ENCODE measurements at regions not wholly inside any gene's neighbourhood (a gene's known extent, or its start where the extent isn't known, plus 50 kb on each side); places are given as distances from the start of the nearest gene placed in this dataset.
A peak's percentile ranks its signal among the peaks of the same experiment; 100 is the strongest.

DNA sequence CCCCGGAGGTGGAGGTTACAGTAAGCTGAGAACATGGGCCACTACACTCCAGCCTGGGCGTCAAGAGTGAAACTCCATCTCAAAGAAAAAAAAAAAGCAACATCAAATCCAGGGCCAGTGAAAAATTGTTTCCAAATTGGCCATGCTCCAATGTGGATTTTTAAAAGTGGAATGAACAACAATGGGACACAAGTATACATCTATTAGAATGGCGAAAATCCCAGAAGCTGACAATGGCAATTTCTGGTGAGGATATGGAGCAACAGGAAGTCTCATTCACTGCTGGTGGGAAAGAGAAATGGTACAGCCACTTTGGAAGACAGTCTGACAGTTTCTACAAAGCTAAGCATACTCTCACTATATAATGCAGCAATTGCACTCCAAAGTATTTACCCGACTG, 161.4 kb downstream of the UXS1 start:
- TF ChIP-seq EZH2phosphoT487 (IDR thresholded peaks at IDR 0.05; ENCODE audit: borderline replicate concordance) = no peak
- TF ChIP-seq, protein P1, sequence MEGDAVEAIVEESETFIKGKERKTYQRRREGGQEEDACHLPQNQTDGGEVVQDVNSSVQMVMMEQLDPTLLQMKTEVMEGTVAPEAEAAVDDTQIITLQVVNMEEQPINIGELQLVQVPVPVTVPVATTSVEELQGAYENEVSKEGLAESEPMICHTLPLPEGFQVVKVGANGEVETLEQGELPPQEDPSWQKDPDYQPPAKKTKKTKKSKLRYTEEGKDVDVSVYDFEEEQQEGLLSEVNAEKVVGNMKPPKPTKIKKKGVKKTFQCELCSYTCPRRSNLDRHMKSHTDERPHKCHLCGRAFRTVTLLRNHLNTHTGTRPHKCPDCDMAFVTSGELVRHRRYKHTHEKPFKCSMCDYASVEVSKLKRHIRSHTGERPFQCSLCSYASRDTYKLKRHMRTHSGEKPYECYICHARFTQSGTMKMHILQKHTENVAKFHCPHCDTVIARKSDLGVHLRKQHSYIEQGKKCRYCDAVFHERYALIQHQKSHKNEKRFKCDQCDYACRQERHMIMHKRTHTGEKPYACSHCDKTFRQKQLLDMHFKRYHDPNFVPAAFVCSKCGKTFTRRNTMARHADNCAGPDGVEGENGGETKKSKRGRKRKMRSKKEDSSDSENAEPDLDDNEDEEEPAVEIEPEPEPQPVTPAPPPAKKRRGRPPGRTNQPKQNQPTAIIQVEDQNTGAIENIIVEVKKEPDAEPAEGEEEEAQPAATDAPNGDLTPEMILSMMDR (conservative IDR thresholded peaks at IDR 0.05; ENCODE audit: low read length) = no peak
- H4K20me1 ChIP-seq (ENCODE audit: insufficient read depth, low read length, poor library complexity, severe bottlenecking) = no peaks in the 10 kb centered on the region
- H3K4me2 ChIP-seq (ENCODE audit: low read depth, low read length, poor library complexity, severe bottlenecking) = no peak overlapping the region
- no peaks in the 10 kb centered on the region for H3K9me2 ChIP-seq (replicated peaks; ENCODE audit: low read depth, low read length)
- no peaks in the 10 kb centered on the region for H3K36me3 ChIP-seq (ENCODE audit: insufficient read depth, low read length)
- H3F3A ChIP-seq (ENCODE audit: low read depth) = no peaks in the 10 kb centered on the region
- H3K4me3 ChIP-seq (ENCODE audit: low read length, poor library complexity, severe bottlenecking) = no peak overlapping the region
- H3K9me3 ChIP-seq (ENCODE audit: insufficient read depth, low read depth, low read length) = no peaks in the 10 kb centered on the region
- no peaks in the 10 kb centered on the region for H3K4me1 ChIP-seq (ENCODE audit: insufficient read depth, low read length, poor library complexity, severe bottlenecking)
- H3K79me2 ChIP-seq (ENCODE audit: insufficient read depth, low read length) = no peaks in the 10 kb centered on the region
- H3K9ac ChIP-seq (ENCODE audit: low read depth, low read length, poor library complexity, severe bottlenecking) = no peak overlapping the region
- no peaks in the 10 kb centered on the region for H3K27me3 ChIP-seq (ENCODE audit: insufficient read depth, low read length, poor library complexity, severe bottlenecking)
- H2AFZ ChIP-seq (ENCODE audit: low read length) = no peak overlapping the region

DNA sequence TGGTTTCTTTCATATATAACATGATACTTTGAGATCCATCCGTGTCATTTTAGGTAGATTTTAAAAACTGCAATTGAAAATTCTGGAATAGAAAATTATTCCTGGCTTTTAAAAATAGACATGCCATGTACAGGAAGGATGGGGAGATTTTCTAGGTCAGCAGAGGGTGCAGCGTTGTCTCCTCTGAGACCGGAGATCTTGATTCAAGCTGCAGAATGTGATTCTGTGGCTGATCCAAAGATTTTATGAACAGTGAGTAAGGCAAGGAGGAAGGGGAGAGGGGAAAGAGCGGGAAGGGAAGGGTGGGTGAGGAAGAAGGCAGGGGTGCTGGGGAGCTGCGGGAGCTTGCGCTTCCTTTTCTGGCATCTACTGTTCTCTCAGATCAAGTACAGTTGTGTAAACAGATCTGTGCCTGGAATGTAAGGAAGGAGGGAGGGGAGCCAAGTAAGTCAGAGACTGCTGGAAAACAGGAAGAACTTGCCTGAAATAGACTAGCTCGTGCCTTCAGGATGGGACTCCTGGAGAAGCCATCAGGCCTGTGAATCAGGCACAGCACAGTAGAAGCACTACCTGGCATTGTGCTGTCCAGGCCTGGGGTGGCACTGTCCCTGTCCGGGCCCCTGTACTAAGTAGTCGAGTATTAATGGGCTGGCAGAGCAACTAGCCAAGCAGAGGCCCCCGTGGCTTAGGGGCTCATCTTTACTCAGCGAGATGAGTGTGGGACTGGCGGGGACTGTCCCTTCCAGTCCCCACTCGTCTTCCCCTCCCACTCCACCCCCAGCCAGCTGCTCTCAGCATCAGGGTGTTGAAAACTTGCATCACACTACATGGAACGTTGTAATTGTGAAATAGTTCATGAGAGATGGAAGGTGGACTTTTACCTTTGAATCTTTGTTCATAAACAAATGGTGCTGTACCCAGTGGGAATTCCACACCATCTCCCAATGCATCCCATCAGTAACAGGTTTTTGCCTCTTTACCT, 163.5 kb downstream of the UXS1 start:
- TF ChIP-seq EZH2phosphoT487 (IDR thresholded peaks at IDR 0.05; ENCODE audit: borderline replicate concordance) = no peak
- TF ChIP-seq, protein P1 (conservative IDR thresholded peaks at IDR 0.05; ENCODE audit: low read length) = no peak
- Histone ChIP-seq H3K4me3 (ENCODE audit: low read length, poor library complexity, severe bottlenecking) (no peak overlapping the region), H3K4me2 (ENCODE audit: low read depth, low read length, poor library complexity, severe bottlenecking) (no peak overlapping the region), H2AFZ (ENCODE audit: low read length) (no peak overlapping the region), H3K36me3 (ENCODE audit: insufficient read depth, low read length) (no peaks in the 10 kb centered on the region), H4K20me1 (ENCODE audit: insufficient read depth, low read length, poor library complexity, severe bottlenecking) (no peaks in the 10 kb centered on the region), H3K9me3 (ENCODE audit: insufficient read depth, low read depth, low read length) (no peaks in the 10 kb centered on the region), H3K79me2 (ENCODE audit: insufficient read depth, low read length) (no peaks in the 10 kb centered on the region), H3F3A (ENCODE audit: low read depth) (no peaks in the 10 kb centered on the region), H3K27me3 (ENCODE audit: insufficient read depth, low read length, poor library complexity, severe bottlenecking) (no peaks in the 10 kb centered on the region), H3K9me2 (replicated peaks; ENCODE audit: low read depth, low read length) (no peaks in the 10 kb centered on the region), H3K9ac (ENCODE audit: low read depth, low read length, poor library complexity, severe bottlenecking) (no peak overlapping the region), H3K4me1 (ENCODE audit: insufficient read depth, low read length, poor library complexity, severe bottlenecking) (peaks cover 5% of the 10 kb centered on the region)

DNA sequence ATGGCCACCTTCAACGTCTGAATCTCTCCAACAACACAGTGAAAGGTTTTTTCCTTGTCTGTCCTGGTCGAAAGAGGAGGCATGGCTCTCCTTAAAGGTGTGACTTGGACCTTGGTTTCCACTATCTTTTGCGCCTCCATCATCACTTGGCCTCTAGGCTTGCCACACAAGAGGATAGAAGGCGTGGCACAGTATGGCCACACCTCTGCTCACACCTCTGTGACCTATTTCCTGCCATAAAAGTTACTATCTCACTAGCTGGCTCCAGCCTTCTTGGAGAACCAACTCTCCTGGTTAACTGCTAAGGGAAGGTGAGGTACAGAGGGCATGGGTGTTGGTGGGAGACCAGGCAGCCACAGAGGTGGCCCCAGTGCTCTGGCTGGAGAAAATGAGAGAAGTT, 165.9 kb downstream of the UXS1 start:
- Histone ChIP-seq H2AFZ (ENCODE audit: low read length) (peak overlapping the region; percentile 64; the same call in 1 of the 2 replicates), H3K4me2 (ENCODE audit: low read depth, low read length, poor library complexity, severe bottlenecking) (no peak overlapping the region), H3K9me2 (replicated peaks; ENCODE audit: low read depth, low read length) (no peaks in the 10 kb centered on the region), H3F3A (ENCODE audit: low read depth) (no peaks in the 10 kb centered on the region), H3K27me3 (ENCODE audit: insufficient read depth, low read length, poor library complexity, severe bottlenecking) (no peaks in the 10 kb centered on the region), H3K4me3 (ENCODE audit: low read length, poor library complexity, severe bottlenecking) (no peak overlapping the region), H3K79me2 (ENCODE audit: insufficient read depth, low read length) (no peaks in the 10 kb centered on the region), H3K4me1 (ENCODE audit: insufficient read depth, low read length, poor library complexity, severe bottlenecking) (peaks cover 5% of the 10 kb centered on the region), H4K20me1 (ENCODE audit: insufficient read depth, low read length, poor library complexity, severe bottlenecking) (no peaks in the 10 kb centered on the region), H3K9me3 (ENCODE audit: insufficient read depth, low read depth, low read length) (no peaks in the 10 kb centered on the region), H3K36me3 (ENCODE audit: insufficient read depth, low read length) (no peaks in the 10 kb centered on the region), H3K9ac (ENCODE audit: low read depth, low read length, poor library complexity, severe bottlenecking) (no peak overlapping the region)
- TF ChIP-seq, protein P1 (conservative IDR thresholded peaks at IDR 0.05; ENCODE audit: low read length) = no peak
- no peak for TF ChIP-seq EZH2phosphoT487 (IDR thresholded peaks at IDR 0.05; ENCODE audit: borderline replicate concordance)
